H1 (cell line): ENCODE measurements at regions not wholly inside any gene's neighbourhood (a gene's known extent, or its start where the extent isn't known, plus 50 kb on each side); places are given as distances from the start of the nearest gene placed in this dataset.
A peak's percentile ranks its signal among the peaks of the same experiment; 100 is the strongest.

ENCODE experiments used
- CTCF ChIA-PET: fragments of 300-600 bp; sonication (Branson Sonifier 250); formaldehyde crosslinking; loops from one replicate; lab custom pipeline; 2021; ENCODE audit not compliant: partially characterized antibody; lab: Charles Lee
- POLR2A ChIA-PET: fragments of 300-600 bp; sonication (Branson Sonifier 250); formaldehyde crosslinking; loops from one replicate; lab custom pipeline; 2021; ENCODE audit warnings: inconsistent platforms; ENCODE audit not compliant: partially characterized antibody; lab: Charles Lee
- DNase-seq, 2 experiments: peaks; one replicate each; pipeline versions ENCODE4 v3.0.0 to v3.0.0-alpha.2; 2010 to 2022; ENCODE audit warnings: low spot score in 2 of 2, low read depth in 1 of 2, mixed read lengths in 1 of 2
- FAIRE-seq: peaks from 2 replicates; lab custom pipeline; 2011; peaks lifted over from hg19 to GRCh38; lab: Jason Lieb, UNC
- H2AFZ ChIP-seq: 2 replicates; pipeline ENCODE4 v1.8.1; 2012; ENCODE audit warnings: low read length, inconsistent platforms
- H2AK5ac ChIP-seq: 2 replicates; pipeline ENCODE4 v1.6.1; 2013; ENCODE audit warnings: low read depth, low read length
- H2BK120ac ChIP-seq: replicated peaks from 2 replicates; pipeline ENCODE3; 2013; ENCODE audit warnings: low read depth, low read length, inconsistent platforms
- H2BK12ac ChIP-seq: 2 replicates; pipeline ENCODE4 v1.6.1; 2013; ENCODE audit warnings: low read depth, low read length
- H2BK15ac ChIP-seq: 2 replicates; pipeline ENCODE4 v1.6.1; 2013; ENCODE audit warnings: low read length
- H2BK20ac ChIP-seq: 2 replicates; pipeline ENCODE4 v1.6.1; 2013; ENCODE audit warnings: low read length
- H2BK5ac ChIP-seq: 2 replicates; pipeline ENCODE4 v1.6.1; 2013; ENCODE audit warnings: low read depth, low read length
- H3K14ac ChIP-seq: 2 replicates; pipeline ENCODE4 v1.6.1; 2013; ENCODE audit warnings: inconsistent platforms; ENCODE audit not compliant: insufficient read length
- H3K18ac ChIP-seq: 2 replicates; pipeline ENCODE4 v1.6.1; 2013; ENCODE audit warnings: low read length; ENCODE audit errors: extremely low read depth
- H3K23ac ChIP-seq: 2 replicates; pipeline ENCODE4 v1.6.1; 2013; ENCODE audit warnings: inconsistent platforms; ENCODE audit not compliant: insufficient read length
- H3K23me2 ChIP-seq: 2 replicates; pipeline ENCODE4 v1.6.1; 2013; ENCODE audit warnings: low read depth, low read length
- H3K27ac ChIP-seq: 2 replicates; pipeline ENCODE4 v1.6.1; 2011; ENCODE audit warnings: low read depth, low read length, inconsistent platforms
- H3K27me3 ChIP-seq, 4 experiments: replicated peaks in 1 of 4; 1 replicate in 1 of 4; 2 replicates in 3 of 4; pipeline versions ENCODE4 v1.6.1 to v1.8.1; 2011 to 2013; ENCODE audit warnings: low read length in 3 of 4, mild to moderate bottlenecking in 3 of 4, inconsistent platforms in 2 of 4, mixed read lengths in 2 of 4, moderate library complexity in 1 of 4; ENCODE audit not compliant: control insufficient read depth in 3 of 4, insufficient read depth in 3 of 4; ENCODE audit errors: extremely low read depth in 1 of 4
- H3K36me3 ChIP-seq, 4 experiments: 2 replicates each; pipeline versions ENCODE4 v1.6.1 to v1.8.1; 2011 to 2013; ENCODE audit warnings: mild to moderate bottlenecking in 4 of 4, low read length in 3 of 4, moderate library complexity in 2 of 4, control low read depth in 1 of 4, inconsistent platforms in 1 of 4; ENCODE audit not compliant: insufficient read depth in 4 of 4, control insufficient read depth in 2 of 4
- H3K4ac ChIP-seq: replicated peaks from 2 replicates; pipeline ENCODE3; 2013; ENCODE audit warnings: low read length, low read depth, mixed read lengths, inconsistent platforms; ENCODE audit not compliant: insufficient read length
- H3K4me1 ChIP-seq, 4 experiments: replicated peaks in 1 of 4; 1 replicate in 1 of 4; 2 replicates in 3 of 4; pipeline versions ENCODE4 v1.6.1 to v1.8.1; 2011 to 2013; ENCODE audit warnings: low read length in 3 of 4, inconsistent platforms in 2 of 4, mixed read lengths in 1 of 4; ENCODE audit not compliant: insufficient read depth in 4 of 4, control insufficient read depth in 3 of 4
- H3K4me2 ChIP-seq, 2 experiments: 2 replicates each; pipeline versions ENCODE4 v1.6.1 to v1.8.1; 2011 to 2013; ENCODE audit warnings: low read depth in 2 of 2, low read length in 2 of 2, control low read depth in 1 of 2, inconsistent platforms in 1 of 2, mild to moderate bottlenecking in 1 of 2; ENCODE audit not compliant: insufficient read depth in 1 of 2
- H3K4me3 ChIP-seq, 4 experiments: fragments of 200-600, 300-600 bp in 1 of 4; sonication (generic), shearing (Covaris generic), sonication (Bioruptor Twin) in 1 of 4; 2 replicates each; pipeline versions ENCODE4 v1.5.1 to v1.8.1; 2011 to 2016; ENCODE audit warnings: low read length in 4 of 4, low read depth in 3 of 4, control low read depth in 2 of 4, inconsistent platforms in 2 of 4, mild to moderate bottlenecking in 2 of 4, mixed read lengths in 1 of 4, moderate library complexity in 1 of 4; ENCODE audit not compliant: insufficient read depth in 2 of 4; ENCODE audit errors: extremely low read depth in 1 of 4
- H3K56ac ChIP-seq: replicated peaks from 2 replicates; pipeline ENCODE3; 2013; ENCODE audit warnings: low read depth, mild to moderate bottlenecking, mixed read lengths, low read length, inconsistent platforms; ENCODE audit not compliant: insufficient read length
- H3K79me1 ChIP-seq: 2 replicates; pipeline ENCODE4 v1.6.1; 2013; ENCODE audit warnings: low read depth, low read length, control low read depth
- H3K79me2 ChIP-seq, 2 experiments: 2 replicates each; pipeline versions ENCODE4 v1.6.1 to v1.8.1; 2012 to 2013; ENCODE audit warnings: low read length in 2 of 2, mild to moderate bottlenecking in 2 of 2, inconsistent platforms in 1 of 2; ENCODE audit not compliant: insufficient read depth in 2 of 2, control insufficient read depth in 1 of 2
- H3K9ac ChIP-seq, 4 experiments: replicated peaks in 1 of 4; 1 replicate in 1 of 4; 2 replicates in 3 of 4; pipeline versions ENCODE4 v1.6.1 to v1.8.1; 2011 to 2013; ENCODE audit warnings: low read depth in 3 of 4, low read length in 3 of 4, control low read depth in 2 of 4, mild to moderate bottlenecking in 2 of 4, moderate library complexity in 2 of 4, inconsistent platforms in 1 of 4; ENCODE audit errors: extremely low read depth in 1 of 4
- H3K9me3 ChIP-seq, 2 experiments: 2 replicates each; pipeline versions ENCODE4 v1.6.1 to v1.8.1; 2012 to 2013; ENCODE audit warnings: mild to moderate bottlenecking in 2 of 2, moderate library complexity in 2 of 2, control low read depth in 1 of 2, inconsistent platforms in 1 of 2, low read depth in 1 of 2, low read length in 1 of 2, mixed read lengths in 1 of 2; ENCODE audit not compliant: insufficient read depth in 2 of 2
- H4K20me1 ChIP-seq, 2 experiments: replicated peaks in 1 of 2; 2 replicates each; pipeline versions ENCODE3 to v1.8.1; 2011 to 2013; ENCODE audit warnings: inconsistent platforms in 2 of 2, low read length in 2 of 2, mild to moderate bottlenecking in 1 of 2; ENCODE audit not compliant: insufficient read depth in 2 of 2, control insufficient read depth in 1 of 2
- H4K5ac ChIP-seq: 2 replicates; pipeline ENCODE4 v1.6.1; 2013; ENCODE audit warnings: low read length, low read depth, mixed read lengths, inconsistent platforms; ENCODE audit not compliant: insufficient read length
- H4K8ac ChIP-seq: 2 replicates; pipeline ENCODE4 v1.8.0; 2013; ENCODE audit warnings: mild to moderate bottlenecking, moderate library complexity, low read length, inconsistent platforms; ENCODE audit not compliant: insufficient read depth; ENCODE audit errors: extremely low read depth
- H4K91ac ChIP-seq: replicated peaks from 2 replicates; pipeline ENCODE3; 2013; ENCODE audit warnings: low read length, mixed read lengths, inconsistent platforms; ENCODE audit not compliant: insufficient read length
- CBX5 ChIP-seq: fragments of 300-800, 300-1000 bp; sonication (generic); IDR thresholded peaks from 2 replicates; pipeline ENCODE4 v1.7.1; 2016; ENCODE audit warnings: antibody characterized with exemption, low read length, low read depth
- CTCF ChIP-seq, 3 experiments: IDR thresholded peaks; 1 replicate in 2 of 3; 2 replicates in 1 of 3; pipeline versions ENCODE4 v1.5.1 to v1.6.1; 2011; ENCODE audit warnings: low read length in 3 of 3, mild to moderate bottlenecking in 3 of 3, inconsistent platforms in 2 of 3, low read depth in 1 of 3, moderate library complexity in 1 of 3; ENCODE audit not compliant: insufficient read depth in 1 of 3; ENCODE audit errors: control extremely low read depth in 1 of 3
- RAD21 ChIP-seq, 2 experiments: IDR thresholded peaks in 1 of 2; conservative IDR thresholded peaks in 1 of 2; 2 replicates each; pipeline ENCODE4 v1.6.1; 2011; ENCODE audit warnings: low read depth in 2 of 2, low read length in 2 of 2, improper control_type of control experiment in 1 of 2, inconsistent platforms in 1 of 2, mild to moderate bottlenecking in 1 of 2, moderate library complexity in 1 of 2
- TEAD4 ChIP-seq: IDR thresholded peaks from 2 replicates; pipeline ENCODE4 v1.6.1; 2012; ENCODE audit warnings: low read depth, low read length, inconsistent platforms, mixed read lengths
- WGBS, 2 experiments: shearing (Covaris generic) in 1 of 2; methylation state at CpG; one replicate each; pipeline versions ENCODE4 v1.1.6 to v1.1.7; 2013 to 2015; ENCODE audit warnings: low lambda C conversion rate in 2 of 2, mixed read lengths in 2 of 2, inconsistent platforms in 1 of 2, low coverage in 1 of 2, missing lambda C conversion rate in 1 of 2; ENCODE audit not compliant: insufficient replicate concordance in 2 of 2, insufficient coverage in 1 of 2, insufficient read length in 1 of 2; ENCODE audit errors: extremely low coverage in 1 of 2, missing lambda C conversion rate in 1 of 2; 5-methylcytosine and 5-hydroxymethylcytosine counted together

DNA sequence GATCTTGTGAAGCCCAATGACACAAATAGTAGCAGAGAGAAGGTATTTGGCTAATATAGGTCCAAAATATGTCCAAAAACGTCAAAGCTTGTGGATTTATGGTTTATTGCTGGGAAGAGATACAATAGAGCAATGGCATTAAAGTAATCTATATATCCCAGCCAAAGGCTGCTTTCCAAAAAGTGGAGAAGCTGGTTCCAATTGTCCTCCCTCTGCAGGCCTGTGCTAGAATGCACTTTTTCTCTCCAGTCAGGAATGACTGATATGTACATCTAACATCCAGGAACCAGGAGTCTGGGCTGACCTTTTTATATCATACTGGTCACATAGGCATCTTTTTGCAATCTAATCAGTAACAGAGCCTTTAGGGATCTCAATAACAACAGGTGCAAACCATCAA lies 167.1 kb upstream of the FAM3C start:
- H3K36me3 ChIP-seq, result no peaks in the 10 kb centered on the region
- no peak overlapping the region for H4K91ac ChIP-seq
- no peaks in the 10 kb centered on the region; a peak in 1 of 4 replicates for H3K9me3 ChIP-seq
- CTCF ChIA-PET, result interaction anchor here (0.5 to 2.2 kb wide), 11 partner anchors 9 to 431 kb away, joined by 3 to 7 read pairs (median 3); no protein-coding TSS in a partner anchor
- no peaks in the 10 kb centered on the region for H3K79me2 ChIP-seq
- H4K20me1 ChIP-seq, result no peaks in the 10 kb centered on the region
- H3K14ac ChIP-seq, result no peak overlapping the region
- 0 out of 2 replicates have a peak overlapping the region, but pooled peaks have one; percentile 39 for H2BK5ac ChIP-seq
- H3K79me1 ChIP-seq, result no peaks in the 10 kb centered on the region
- TF ChIP-seq CTCF (IDR thresholded peaks at IDR 0.05; ENCODE audit: control extremely low read depth in 1 of 3, insufficient read depth in 1 of 3, low read depth in 1 of 3, low read length in 3 of 3), result peak in 2 of 3 experiments; percentile 20 to 47; a peak in 2 of 4 replicates
- no peak for TF ChIP-seq CBX5
- TF ChIP-seq TEAD4, result no peak
- peak; percentile 17 to 46; a peak in 3 of 4 replicates for TF ChIP-seq RAD21 (IDR thresholded peaks at IDR 0.05 in 1 of 2, conservative IDR thresholded peaks at IDR 0.05 in 1 of 2; ENCODE audit: low read depth in 2 of 2, low read length in 2 of 2)
- no peak overlapping the region for H3K56ac ChIP-seq
- H2AFZ ChIP-seq, result no peak overlapping the region
- H4K5ac ChIP-seq, result no peak overlapping the region
- FAIRE-seq (peak; percentile 50), DNase-seq (no peak)
- H3K23ac ChIP-seq, result no peak overlapping the region
- H3K27ac ChIP-seq, result no peak overlapping the region
- no peak overlapping the region for H3K4me2 ChIP-seq
- peak overlapping the region; percentile 77 for H2BK20ac ChIP-seq
- no peaks in the 10 kb centered on the region for H3K23me2 ChIP-seq
- no peak overlapping the region for H2BK12ac ChIP-seq
- WGBS, 2 experiments, result 60% methylated on average over 1 of the region's 1 CpG; no CpG with 5 or more reads in 1 of the 2 experiments
- no peak overlapping the region for H3K9ac ChIP-seq
- no peak overlapping the region for H2BK120ac ChIP-seq
- POLR2A ChIA-PET, result interaction anchor here (1.4 kb wide), 1 partner anchor 18 kb away, joined by 4 read pairs; no protein-coding TSS in a partner anchor
- H2AK5ac ChIP-seq, result 0 out of 2 replicates have a peak overlapping the region, but pooled peaks have one; percentile 39
- H3K4me3 ChIP-seq, result no peak overlapping the region
- no peak overlapping the region for H3K4ac ChIP-seq
- no peak overlapping the region for H3K18ac ChIP-seq
- H4K8ac ChIP-seq, result no peak overlapping the region
- H3K27me3 ChIP-seq, result no peaks in the 10 kb centered on the region
- H3K4me1 ChIP-seq, result no peaks in the 10 kb centered on the region; a peak in 1 of 7 replicates
- no peak overlapping the region for H2BK15ac ChIP-seq
